ENCODE measurements at regions not wholly inside any gene's neighbourhood (a gene's known extent, or its start where the extent isn't known, plus 50 kb on each side); places are given as distances from the start of the nearest gene placed in this dataset.

DNA sequence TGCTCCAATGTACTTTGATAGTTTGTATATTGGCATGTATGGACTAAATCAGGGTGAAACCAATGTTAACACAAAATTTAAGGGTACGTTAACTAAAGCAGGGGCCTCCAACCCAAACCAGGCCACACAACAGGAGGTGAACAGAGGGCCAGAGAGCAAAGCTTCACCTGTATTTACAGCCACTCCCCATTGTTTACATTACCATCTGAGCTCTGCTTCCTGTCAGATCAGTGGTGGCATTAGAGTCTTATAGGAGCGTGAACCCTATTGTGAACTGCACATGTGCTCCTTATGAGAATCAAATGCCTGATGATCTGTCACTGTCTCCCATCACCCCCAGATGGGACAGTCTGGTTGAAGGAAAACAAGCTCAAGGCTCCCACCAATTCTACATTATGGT lies 62.0 kb upstream of the SCIN start:
- in situ Hi-C loops (cut with HindIII; ENCODE audit: low sequenced_read_pairs) = no loop called here
- DNase-seq (ENCODE audit: low spot score) = no peak

DNA sequence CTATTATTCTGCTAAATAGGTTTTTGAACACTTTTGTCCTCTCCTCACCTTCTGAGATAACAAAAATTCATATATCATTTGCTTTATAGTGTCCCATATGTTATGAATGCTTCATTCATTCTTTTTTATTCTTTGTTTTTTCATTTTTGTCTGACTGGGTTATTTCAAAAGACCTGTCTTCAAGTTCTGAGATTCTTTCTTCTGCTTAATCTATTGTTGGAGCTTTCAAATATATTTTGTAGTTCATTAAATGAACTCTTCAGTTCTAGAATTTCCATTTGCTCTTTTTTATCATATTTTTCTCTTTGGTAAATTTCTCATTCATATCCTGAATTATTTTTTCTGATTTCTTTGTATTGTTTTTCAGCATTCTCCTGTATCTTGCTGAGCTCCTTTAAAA lies 53.1 kb upstream of the SCIN start:
- no peak for DNase-seq (ENCODE audit: low spot score)
- in situ Hi-C loops (cut with HindIII; ENCODE audit: low sequenced_read_pairs) = no loop called here

DNA sequence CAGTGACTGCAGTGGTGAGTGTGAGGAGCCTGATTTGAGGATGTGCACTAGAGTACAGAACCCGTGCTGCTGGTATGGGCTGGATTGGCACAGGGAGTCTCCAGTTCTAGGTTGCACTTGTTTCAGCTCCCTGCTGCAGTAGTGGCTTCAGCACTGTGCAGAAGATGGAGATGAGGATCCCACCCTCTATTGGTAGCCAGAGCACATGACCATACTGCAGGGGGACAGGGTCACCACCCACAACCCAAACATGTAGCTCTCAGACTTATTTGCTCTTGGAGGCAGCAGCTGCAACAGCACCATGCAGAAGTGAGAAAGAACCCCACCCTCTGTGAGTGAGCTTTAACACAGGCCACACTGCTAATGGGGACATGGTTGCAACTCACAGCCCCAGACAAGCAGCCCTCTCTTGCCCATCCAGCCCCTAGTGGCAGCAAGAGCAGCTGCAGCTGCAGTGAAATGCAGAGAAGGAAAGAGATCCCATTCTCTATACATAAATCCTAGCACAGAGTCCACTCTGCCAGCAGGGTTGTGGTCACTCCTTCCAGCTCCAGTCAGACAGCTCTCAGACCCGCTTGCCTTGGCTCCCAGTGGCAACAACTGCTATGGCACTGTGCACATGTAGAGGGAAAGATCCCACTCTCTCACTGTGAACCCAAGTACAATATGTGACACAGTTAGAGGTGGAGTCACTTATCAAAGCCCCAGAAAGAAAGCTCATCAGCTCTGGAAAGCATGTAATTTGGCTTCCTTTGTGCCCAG lies 51.4 kb upstream of the SCIN start:
- in situ Hi-C loops (cut with HindIII; ENCODE audit: low sequenced_read_pairs) = no loop called here
- DNase-seq (ENCODE audit: low spot score) = no peak

- no peak for DNase-seq (ENCODE audit: low spot score)
- in situ Hi-C loops (cut with HindIII; ENCODE audit: low sequenced_read_pairs) = no loop called here
These were observed 50.9 kb upstream of the SCIN start for GRCh38 chr7:12519682-12520009.
